ENCODE measurements at regions not wholly inside any gene's neighbourhood (a gene's known extent, or its start where the extent isn't known, plus 50 kb on each side); places are given as distances from the start of the nearest gene placed in this dataset.
"Not testable (repeated sequence)": the region's sequence is repeated elsewhere in the genome, so short reads cannot be mapped to it uniquely, and the experiment has no call there.

DNA sequence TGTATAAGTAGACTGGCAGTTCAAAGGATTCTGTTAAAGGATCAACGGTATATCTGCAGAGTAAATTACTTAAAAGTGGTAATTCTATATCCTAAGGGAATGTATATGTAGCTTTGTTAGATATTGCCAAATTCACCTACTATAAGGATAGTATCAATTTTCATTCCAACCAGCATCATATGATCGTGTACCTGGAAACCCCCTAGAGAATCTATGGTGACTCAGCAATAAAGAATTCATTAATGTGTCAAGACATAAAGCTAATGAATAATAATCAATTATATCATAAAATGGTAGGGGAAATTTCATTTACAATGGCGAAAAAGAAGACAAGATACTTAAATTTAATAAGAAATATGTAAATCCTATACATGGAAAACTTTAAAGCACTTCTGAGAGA lies 234.1 kb upstream of the ACTBL2 start:
- Histone ChIP-seq H3K4me3 (ENCODE audit: low read depth, low read length) (no peak overlapping the region), H3K36me3 (ENCODE audit: control insufficient read depth, insufficient read depth, low read length) (no peaks in the 10 kb centered on the region), H3K27me3 (ENCODE audit: control insufficient read depth, insufficient read depth, low read length) (no peaks in the 10 kb centered on the region)
- DNase-seq (ENCODE audit: low read depth) = no peak
- TF ChIP-seq, protein P1, sequence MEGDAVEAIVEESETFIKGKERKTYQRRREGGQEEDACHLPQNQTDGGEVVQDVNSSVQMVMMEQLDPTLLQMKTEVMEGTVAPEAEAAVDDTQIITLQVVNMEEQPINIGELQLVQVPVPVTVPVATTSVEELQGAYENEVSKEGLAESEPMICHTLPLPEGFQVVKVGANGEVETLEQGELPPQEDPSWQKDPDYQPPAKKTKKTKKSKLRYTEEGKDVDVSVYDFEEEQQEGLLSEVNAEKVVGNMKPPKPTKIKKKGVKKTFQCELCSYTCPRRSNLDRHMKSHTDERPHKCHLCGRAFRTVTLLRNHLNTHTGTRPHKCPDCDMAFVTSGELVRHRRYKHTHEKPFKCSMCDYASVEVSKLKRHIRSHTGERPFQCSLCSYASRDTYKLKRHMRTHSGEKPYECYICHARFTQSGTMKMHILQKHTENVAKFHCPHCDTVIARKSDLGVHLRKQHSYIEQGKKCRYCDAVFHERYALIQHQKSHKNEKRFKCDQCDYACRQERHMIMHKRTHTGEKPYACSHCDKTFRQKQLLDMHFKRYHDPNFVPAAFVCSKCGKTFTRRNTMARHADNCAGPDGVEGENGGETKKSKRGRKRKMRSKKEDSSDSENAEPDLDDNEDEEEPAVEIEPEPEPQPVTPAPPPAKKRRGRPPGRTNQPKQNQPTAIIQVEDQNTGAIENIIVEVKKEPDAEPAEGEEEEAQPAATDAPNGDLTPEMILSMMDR (IDR thresholded peaks at IDR 0.05; ENCODE audit: insufficient read depth, low read length, poor library complexity, severe bottlenecking) = no peak

DNA sequence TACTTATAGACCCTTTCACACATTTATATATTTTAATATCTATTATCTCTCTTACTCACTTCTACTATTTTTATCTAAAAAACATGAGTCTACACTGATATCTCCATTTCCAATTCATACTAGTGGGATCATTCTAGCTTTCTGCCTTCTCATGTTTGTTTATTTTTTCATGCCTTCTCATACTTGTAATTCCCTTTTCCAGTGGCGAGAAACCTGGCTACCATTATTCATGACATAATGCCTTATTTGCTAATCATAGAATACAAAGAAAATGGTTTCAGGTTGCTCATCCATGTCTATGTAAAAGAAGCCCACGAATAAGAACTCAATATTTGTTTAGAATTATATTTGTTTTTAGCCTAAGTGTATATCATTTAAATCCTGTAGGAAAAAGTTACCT lies 232.7 kb upstream of the ACTBL2 start:
- DNase-seq (ENCODE audit: low read depth) = no peak
- H3K27me3 ChIP-seq (ENCODE audit: control insufficient read depth, insufficient read depth, low read length) = no peaks in the 10 kb centered on the region
- TF ChIP-seq, protein P1 (IDR thresholded peaks at IDR 0.05; ENCODE audit: insufficient read depth, low read length, poor library complexity, severe bottlenecking) = no peak
- H3K36me3 ChIP-seq (ENCODE audit: control insufficient read depth, insufficient read depth, low read length) = no peaks in the 10 kb centered on the region
- no peak overlapping the region for H3K4me3 ChIP-seq (ENCODE audit: low read depth, low read length)

DNA sequence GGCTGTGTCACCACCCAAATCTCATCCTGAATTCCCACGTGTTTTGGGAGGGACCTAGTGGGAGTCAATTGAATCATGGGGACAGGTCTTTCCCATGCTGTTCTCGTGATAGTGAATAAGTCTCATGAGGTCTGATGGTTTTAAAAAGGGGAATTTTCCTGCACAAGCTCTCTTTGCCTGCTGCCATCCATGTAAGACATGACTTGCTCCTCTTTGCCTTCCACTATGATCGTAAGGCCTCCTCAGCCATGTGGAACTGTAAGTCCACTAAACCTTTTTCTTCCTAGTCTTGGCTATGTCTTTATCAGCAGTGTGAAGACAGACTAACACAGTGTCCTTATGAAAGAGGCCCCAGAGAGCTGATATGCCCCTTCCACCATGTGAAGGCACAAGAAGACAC lies 230.9 kb upstream of the ACTBL2 start:
- not testable (repeated sequence) for DNase-seq (ENCODE audit: low read depth); H3K36me3 ChIP-seq (ENCODE audit: control insufficient read depth, insufficient read depth, low read length); H3K27me3 ChIP-seq (ENCODE audit: control insufficient read depth, insufficient read depth, low read length); H3K4me3 ChIP-seq (ENCODE audit: low read depth, low read length)

DNA sequence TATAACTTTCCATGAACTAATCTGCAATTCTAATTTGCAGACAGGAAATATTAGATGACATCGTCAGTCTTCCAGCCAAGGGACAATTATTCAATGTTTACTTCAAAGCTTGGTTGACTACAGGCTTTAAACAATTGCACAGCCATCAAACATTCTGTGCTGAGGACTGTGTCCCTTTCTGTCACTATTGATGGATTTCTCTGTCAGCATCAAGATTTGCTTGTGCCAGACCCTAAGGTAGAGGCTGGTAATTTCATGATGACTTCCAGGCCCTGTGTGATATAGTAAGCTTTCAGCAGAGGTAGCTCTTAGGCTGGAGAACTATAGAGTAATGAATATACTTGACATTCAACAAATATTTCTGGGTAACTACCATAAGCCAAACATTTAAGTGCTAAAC lies 229.3 kb upstream of the ACTBL2 start:
- no peaks in the 10 kb centered on the region for H3K27me3 ChIP-seq (ENCODE audit: control insufficient read depth, insufficient read depth, low read length)
- TF ChIP-seq, protein P1 (IDR thresholded peaks at IDR 0.05; ENCODE audit: insufficient read depth, low read length, poor library complexity, severe bottlenecking) = no peak
- H3K4me3 ChIP-seq (ENCODE audit: low read depth, low read length) = no peak overlapping the region
- DNase-seq (ENCODE audit: low read depth) = no peak
- no peaks in the 10 kb centered on the region for H3K36me3 ChIP-seq (ENCODE audit: control insufficient read depth, insufficient read depth, low read length)

DNA sequence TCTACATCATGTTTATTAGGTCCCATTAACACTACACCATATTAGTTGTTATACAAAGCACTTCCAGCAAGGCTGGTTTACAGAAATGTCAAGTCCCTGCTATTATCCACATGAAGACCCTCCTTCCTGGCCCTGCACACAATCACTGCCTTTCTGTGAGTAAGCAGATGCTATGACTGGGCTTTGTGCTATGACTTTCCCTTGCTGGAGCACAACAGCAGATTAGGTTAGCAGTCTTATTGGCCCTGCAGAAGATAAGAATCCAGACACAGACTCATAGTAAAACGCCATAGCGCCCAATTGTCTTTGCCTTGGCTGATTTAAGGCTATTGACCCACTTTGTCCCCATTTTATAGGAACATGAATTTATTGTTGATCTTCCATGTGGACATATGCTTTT lies 228.9 kb upstream of the ACTBL2 start:
- no peak overlapping the region for H3K4me3 ChIP-seq (ENCODE audit: low read depth, low read length)
- H3K27me3 ChIP-seq (ENCODE audit: control insufficient read depth, insufficient read depth, low read length) = no peaks in the 10 kb centered on the region
- DNase-seq (ENCODE audit: low read depth) = no peak
- TF ChIP-seq, protein P1 (IDR thresholded peaks at IDR 0.05; ENCODE audit: insufficient read depth, low read length, poor library complexity, severe bottlenecking) = no peak
- no peaks in the 10 kb centered on the region for H3K36me3 ChIP-seq (ENCODE audit: control insufficient read depth, insufficient read depth, low read length)

DNA sequence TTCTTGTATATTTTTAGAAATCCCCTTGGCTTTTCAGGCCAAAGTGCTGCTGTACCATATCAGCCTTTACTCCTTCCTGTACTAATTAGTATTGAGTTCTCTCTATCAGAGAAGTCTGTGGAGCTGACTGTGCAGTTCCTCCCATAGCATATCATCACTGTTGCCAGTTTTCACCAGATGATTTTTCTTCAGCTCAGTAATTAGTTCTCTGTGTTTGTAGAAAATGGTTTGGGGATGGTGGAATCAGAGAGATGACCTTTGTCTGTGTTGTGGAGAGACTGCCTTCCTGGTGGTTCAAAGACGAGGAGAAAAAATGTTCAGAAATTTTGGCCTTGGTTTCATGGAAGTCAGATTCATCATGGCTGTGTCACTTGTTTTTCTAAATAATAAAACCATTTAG lies 227.5 kb upstream of the ACTBL2 start:
- no peaks in the 10 kb centered on the region for H3K27me3 ChIP-seq (ENCODE audit: control insufficient read depth, insufficient read depth, low read length)
- no peak for DNase-seq (ENCODE audit: low read depth)
- no peak overlapping the region for H3K4me3 ChIP-seq (ENCODE audit: low read depth, low read length)
- TF ChIP-seq, protein P1 (IDR thresholded peaks at IDR 0.05; ENCODE audit: insufficient read depth, low read length, poor library complexity, severe bottlenecking) = no peak
- no peaks in the 10 kb centered on the region for H3K36me3 ChIP-seq (ENCODE audit: control insufficient read depth, insufficient read depth, low read length)
